ENCODE measurements at regions not wholly inside any gene's neighbourhood (a gene's known extent, or its start where the extent isn't known, plus 50 kb on each side); places are given as distances from the start of the nearest gene placed in this dataset.
"Not testable (repeated sequence)": the region's sequence is repeated elsewhere in the genome, so short reads cannot be mapped to it uniquely, and the experiment has no call there.

DNA sequence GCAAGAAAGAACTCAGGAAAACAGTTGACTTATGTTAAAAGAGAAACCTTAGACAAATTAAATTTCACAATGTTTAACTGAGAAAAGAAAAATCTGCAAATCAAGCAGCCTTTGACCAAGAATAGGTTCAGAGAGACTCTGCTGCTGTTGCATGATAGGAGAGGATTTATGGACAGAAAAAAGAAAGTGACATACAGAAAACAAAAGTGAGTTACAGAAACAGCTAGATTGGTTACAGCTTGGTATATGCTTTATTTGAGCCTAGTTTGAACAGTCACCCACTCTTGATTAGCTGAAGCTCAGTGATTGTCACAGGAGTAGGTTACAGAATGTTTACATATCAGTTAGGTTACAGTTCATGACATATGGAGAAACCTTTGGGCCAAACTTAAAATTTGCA is 258.2 kb upstream of the SPOPL start:
- TF ChIP-seq CTCF (conservative IDR thresholded peaks at IDR 0.05; ENCODE audit: low read depth, low read length) = no peak
- DNase-seq (ENCODE audit: low read depth) = no peak
- H3K4me3 ChIP-seq (ENCODE audit: low read depth, low read length) = no peak overlapping the region

- no peak for TF ChIP-seq CTCF (conservative IDR thresholded peaks at IDR 0.05; ENCODE audit: low read depth, low read length)
- no peak overlapping the region for H3K4me3 ChIP-seq (ENCODE audit: low read depth, low read length)
- DNase-seq (ENCODE audit: low read depth) = peak; percentile 22
These were observed 257.1 kb upstream of the SPOPL start for GRCh38 chr2:138244501-138244925.

GRCh38 chr2:138245310-138245709 is 256.3 kb upstream of the SPOPL start:
- DNase-seq (ENCODE audit: low read depth) = no peak
- no peak for TF ChIP-seq CTCF (conservative IDR thresholded peaks at IDR 0.05; ENCODE audit: low read depth, low read length)
- H3K4me3 ChIP-seq (ENCODE audit: low read depth, low read length) = no peak overlapping the region

DNA sequence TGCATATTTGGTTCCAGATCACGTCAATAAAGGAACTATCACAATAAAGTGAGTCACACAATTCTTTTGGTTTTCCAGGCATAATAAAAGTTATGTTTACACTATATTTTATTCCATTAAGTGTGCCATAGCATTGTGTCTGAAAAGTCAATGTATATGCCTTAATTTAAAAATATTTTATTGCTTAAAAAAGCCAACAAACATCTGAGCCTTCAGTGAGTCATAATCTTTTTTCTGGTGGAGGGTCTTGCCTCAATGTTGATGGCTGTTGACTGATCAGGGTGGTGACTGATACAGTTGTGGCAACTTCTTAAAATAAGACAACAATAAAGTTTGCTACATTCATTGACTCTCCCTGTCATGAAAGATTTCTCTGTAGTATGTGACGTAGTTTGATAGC is 254.3 kb upstream of the SPOPL start:
- no peak overlapping the region for H3K4me3 ChIP-seq (ENCODE audit: low read depth, low read length)
- TF ChIP-seq CTCF (conservative IDR thresholded peaks at IDR 0.05; ENCODE audit: low read depth, low read length) = no peak
- no peak for DNase-seq (ENCODE audit: low read depth)

DNA sequence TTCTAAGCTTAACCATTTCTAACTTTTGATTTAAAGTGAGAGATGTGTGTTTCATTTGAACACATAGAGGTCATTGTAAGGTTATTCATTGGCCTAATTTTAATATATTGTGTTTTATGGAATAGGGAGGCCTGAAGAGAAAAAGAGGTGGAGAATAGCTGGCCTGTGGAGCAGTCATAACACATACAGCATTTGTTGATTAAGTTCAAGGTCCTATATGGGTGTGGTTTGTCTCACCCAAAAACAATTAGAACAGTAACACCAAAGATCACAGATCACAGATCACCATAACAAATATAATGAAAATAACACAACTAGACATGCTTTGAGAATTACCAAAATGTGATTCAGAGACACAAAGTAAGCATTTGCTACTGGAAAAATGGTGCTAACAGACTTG is 252.4 kb upstream of the SPOPL start:
- no peak for DNase-seq (ENCODE audit: low read depth)

GRCh38 chr2:138250843-138251320 is 250.7 kb upstream of the SPOPL start:
- not testable (repeated sequence) for H3K4me3 ChIP-seq (ENCODE audit: low read depth, low read length); DNase-seq (ENCODE audit: low read depth)

More for the DNA sequence above, 252.4 kb upstream of the SPOPL start:
- no peak for TF ChIP-seq CTCF (conservative IDR thresholded peaks at IDR 0.05; ENCODE audit: low read depth, low read length)
- H3K4me3 ChIP-seq (ENCODE audit: low read depth, low read length) = no peak overlapping the region

- no peak for TF ChIP-seq CTCF (conservative IDR thresholded peaks at IDR 0.05; ENCODE audit: low read depth, low read length)
- H3K4me3 ChIP-seq (ENCODE audit: low read depth, low read length) = no peak overlapping the region
- no peak for DNase-seq (ENCODE audit: low read depth)
These were observed 249.0 kb upstream of the SPOPL start for GRCh38 chr2:138252587-138252986.

GRCh38 chr2:138255670-138256069 is 245.9 kb upstream of the SPOPL start:
- no peak for DNase-seq (ENCODE audit: low read depth)
- no peak for TF ChIP-seq CTCF (conservative IDR thresholded peaks at IDR 0.05; ENCODE audit: low read depth, low read length)
- H3K4me3 ChIP-seq (ENCODE audit: low read depth, low read length) = no peak overlapping the region
